ENCODE measurements at regions not wholly inside any gene's neighbourhood (a gene's known extent, or its start where the extent isn't known, plus 50 kb on each side); places are given as distances from the start of the nearest gene placed in this dataset.

- H3K27ac ChIP-seq (ENCODE audit: extremely low read depth, low read depth, low read length) = no peak overlapping the region
- TF ChIP-seq, protein P1, sequence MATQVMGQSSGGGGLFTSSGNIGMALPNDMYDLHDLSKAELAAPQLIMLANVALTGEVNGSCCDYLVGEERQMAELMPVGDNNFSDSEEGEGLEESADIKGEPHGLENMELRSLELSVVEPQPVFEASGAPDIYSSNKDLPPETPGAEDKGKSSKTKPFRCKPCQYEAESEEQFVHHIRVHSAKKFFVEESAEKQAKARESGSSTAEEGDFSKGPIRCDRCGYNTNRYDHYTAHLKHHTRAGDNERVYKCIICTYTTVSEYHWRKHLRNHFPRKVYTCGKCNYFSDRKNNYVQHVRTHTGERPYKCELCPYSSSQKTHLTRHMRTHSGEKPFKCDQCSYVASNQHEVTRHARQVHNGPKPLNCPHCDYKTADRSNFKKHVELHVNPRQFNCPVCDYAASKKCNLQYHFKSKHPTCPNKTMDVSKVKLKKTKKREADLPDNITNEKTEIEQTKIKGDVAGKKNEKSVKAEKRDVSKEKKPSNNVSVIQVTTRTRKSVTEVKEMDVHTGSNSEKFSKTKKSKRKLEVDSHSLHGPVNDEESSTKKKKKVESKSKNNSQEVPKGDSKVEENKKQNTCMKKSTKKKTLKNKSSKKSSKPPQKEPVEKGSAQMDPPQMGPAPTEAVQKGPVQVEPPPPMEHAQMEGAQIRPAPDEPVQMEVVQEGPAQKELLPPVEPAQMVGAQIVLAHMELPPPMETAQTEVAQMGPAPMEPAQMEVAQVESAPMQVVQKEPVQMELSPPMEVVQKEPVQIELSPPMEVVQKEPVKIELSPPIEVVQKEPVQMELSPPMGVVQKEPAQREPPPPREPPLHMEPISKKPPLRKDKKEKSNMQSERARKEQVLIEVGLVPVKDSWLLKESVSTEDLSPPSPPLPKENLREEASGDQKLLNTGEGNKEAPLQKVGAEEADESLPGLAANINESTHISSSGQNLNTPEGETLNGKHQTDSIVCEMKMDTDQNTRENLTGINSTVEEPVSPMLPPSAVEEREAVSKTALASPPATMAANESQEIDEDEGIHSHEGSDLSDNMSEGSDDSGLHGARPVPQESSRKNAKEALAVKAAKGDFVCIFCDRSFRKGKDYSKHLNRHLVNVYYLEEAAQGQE (tag by site-specific recombination; IDR thresholded peaks at IDR 0.05) = no peak
- TF ChIP-seq ZBTB26 (tag by site-specific recombination; optimal IDR thresholded peaks at IDR 0.05) = no peak
- no peak for TF ChIP-seq ZNF704 (tag by site-specific recombination; IDR thresholded peaks at IDR 0.05)
- TF ChIP-seq, protein P2, sequence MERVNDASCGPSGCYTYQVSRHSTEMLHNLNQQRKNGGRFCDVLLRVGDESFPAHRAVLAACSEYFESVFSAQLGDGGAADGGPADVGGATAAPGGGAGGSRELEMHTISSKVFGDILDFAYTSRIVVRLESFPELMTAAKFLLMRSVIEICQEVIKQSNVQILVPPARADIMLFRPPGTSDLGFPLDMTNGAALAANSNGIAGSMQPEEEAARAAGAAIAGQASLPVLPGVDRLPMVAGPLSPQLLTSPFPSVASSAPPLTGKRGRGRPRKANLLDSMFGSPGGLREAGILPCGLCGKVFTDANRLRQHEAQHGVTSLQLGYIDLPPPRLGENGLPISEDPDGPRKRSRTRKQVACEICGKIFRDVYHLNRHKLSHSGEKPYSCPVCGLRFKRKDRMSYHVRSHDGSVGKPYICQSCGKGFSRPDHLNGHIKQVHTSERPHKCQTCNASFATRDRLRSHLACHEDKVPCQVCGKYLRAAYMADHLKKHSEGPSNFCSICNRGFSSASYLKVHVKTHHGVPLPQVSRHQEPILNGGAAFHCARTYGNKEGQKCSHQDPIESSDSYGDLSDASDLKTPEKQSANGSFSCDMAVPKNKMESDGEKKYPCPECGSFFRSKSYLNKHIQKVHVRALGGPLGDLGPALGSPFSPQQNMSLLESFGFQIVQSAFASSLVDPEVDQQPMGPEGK (tag by site-specific recombination; IDR thresholded peaks at IDR 0.05) = no peak
- TF ChIP-seq ZNF785 (tag by site-specific recombination; IDR thresholded peaks at IDR 0.05) = no peak
- TF ChIP-seq ZNF623 (tag by site-specific recombination; IDR thresholded peaks at IDR 0.05) = no peak
- TF ChIP-seq ZNF311 (tag by site-specific recombination; IDR thresholded peaks at IDR 0.05; ENCODE audit: borderline replicate concordance) = no peak
- TF ChIP-seq, protein P3, sequence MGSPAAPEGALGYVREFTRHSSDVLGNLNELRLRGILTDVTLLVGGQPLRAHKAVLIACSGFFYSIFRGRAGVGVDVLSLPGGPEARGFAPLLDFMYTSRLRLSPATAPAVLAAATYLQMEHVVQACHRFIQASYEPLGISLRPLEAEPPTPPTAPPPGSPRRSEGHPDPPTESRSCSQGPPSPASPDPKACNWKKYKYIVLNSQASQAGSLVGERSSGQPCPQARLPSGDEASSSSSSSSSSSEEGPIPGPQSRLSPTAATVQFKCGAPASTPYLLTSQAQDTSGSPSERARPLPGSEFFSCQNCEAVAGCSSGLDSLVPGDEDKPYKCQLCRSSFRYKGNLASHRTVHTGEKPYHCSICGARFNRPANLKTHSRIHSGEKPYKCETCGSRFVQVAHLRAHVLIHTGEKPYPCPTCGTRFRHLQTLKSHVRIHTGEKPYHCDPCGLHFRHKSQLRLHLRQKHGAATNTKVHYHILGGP (tag by site-specific recombination; IDR thresholded peaks at IDR 0.05) = no peak
- no peak for TF ChIP-seq OSR2 (tag by site-specific recombination; IDR thresholded peaks at IDR 0.05)
- CTCF ChIA-PET = no interaction called here
- no peaks in the 10 kb centered on the region for H3K4me1 ChIP-seq (ENCODE audit: control insufficient read depth, insufficient read depth, low read length)
- POLR2A ChIA-PET = no interaction called here
- no peak overlapping the region for H3K4me3 ChIP-seq (ENCODE audit: low read depth, low read length)
- H3K9me3 ChIP-seq (ENCODE audit: control insufficient read depth, insufficient read depth, low read depth, low read length) = no peaks in the 10 kb centered on the region
- no peaks in the 10 kb centered on the region for H3K36me3 ChIP-seq (ENCODE audit: control insufficient read depth in 2 of 2, insufficient read depth in 1 of 2, low read length in 2 of 2)
Observed at GRCh38 chr2:239549711-239550255, 149.0 kb upstream of the HDAC4 start.

DNA sequence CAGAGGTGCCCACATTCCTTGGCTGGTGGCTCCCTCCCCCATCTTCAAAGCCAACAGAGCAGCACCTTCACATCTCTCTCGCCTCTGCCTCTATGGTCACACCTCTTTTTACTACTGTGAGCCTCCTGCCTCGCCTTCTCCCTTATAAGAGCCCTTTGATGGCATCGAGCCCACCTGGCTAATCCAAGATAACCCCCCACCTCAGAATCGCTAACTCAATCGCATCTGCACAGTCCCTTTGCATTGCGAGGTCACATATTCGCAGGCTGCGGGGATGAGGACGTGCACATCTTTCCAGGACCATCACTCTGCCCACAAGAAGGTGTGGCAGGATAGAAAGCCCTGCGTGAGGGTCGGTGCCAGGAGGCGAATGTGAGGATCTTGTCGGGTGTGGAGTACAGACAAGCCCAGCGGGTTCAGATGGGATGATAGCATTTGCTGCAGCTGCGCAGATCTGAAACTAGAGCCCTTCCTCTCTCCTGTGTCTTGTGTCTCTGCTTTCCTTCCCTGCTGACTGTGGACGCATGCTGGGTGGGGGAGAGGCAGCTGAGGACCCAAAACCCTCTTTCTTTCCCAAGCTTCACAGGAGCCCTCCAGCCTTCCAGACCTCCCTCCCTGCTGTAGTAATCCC lies 148.3 kb upstream of the HDAC4 start:
- H3K27ac ChIP-seq (ENCODE audit: extremely low read depth, low read depth, low read length) = no peak overlapping the region
- no peak for TF ChIP-seq ZBTB11 (tag by site-specific recombination; conservative IDR thresholded peaks at IDR 0.05; ENCODE audit: low read depth)
- TF ChIP-seq, protein P4, sequence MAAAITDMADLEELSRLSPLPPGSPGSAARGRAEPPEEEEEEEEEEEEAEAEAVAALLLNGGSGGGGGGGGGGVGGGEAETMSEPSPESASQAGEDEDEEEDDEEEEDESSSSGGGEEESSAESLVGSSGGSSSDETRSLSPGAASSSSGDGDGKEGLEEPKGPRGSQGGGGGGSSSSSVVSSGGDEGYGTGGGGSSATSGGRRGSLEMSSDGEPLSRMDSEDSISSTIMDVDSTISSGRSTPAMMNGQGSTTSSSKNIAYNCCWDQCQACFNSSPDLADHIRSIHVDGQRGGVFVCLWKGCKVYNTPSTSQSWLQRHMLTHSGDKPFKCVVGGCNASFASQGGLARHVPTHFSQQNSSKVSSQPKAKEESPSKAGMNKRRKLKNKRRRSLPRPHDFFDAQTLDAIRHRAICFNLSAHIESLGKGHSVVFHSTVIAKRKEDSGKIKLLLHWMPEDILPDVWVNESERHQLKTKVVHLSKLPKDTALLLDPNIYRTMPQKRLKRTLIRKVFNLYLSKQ (tag by site-specific recombination; IDR thresholded peaks at IDR 0.05; ENCODE audit: borderline replicate concordance) = no peak
- no peak for TF ChIP-seq ZNF239 (tag by site-specific recombination; IDR thresholded peaks at IDR 0.05)
- TF ChIP-seq, protein P3 (tag by site-specific recombination; IDR thresholded peaks at IDR 0.05) = no peak
- TF ChIP-seq ZNF626 (tag by site-specific recombination; IDR thresholded peaks at IDR 0.05) = no peak
- no peak for TF ChIP-seq ZNF350 (tag by site-specific recombination; IDR thresholded peaks at IDR 0.05)
- no peak for TF ChIP-seq SETDB1 (IDR thresholded peaks at IDR 0.05; ENCODE audit: insufficient read length, low read length)
- no peak for TF ChIP-seq SCRT2 (tag by site-specific recombination; IDR thresholded peaks at IDR 0.05)
- TF ChIP-seq ZNF341 (tag by site-specific recombination; IDR thresholded peaks at IDR 0.05; ENCODE audit: low read depth) = no peak

More for the DNA sequence above, 148.3 kb upstream of the HDAC4 start:
- H3K36me3 ChIP-seq (ENCODE audit: control insufficient read depth in 2 of 2, insufficient read depth in 1 of 2, low read length in 2 of 2) = no peaks in the 10 kb centered on the region
- H3K4me3 ChIP-seq (ENCODE audit: low read depth, low read length) = no peak overlapping the region
- ChIA-PET CTCF (no interaction called here), POLR2A (no interaction called here)
- H3K4me1 ChIP-seq (ENCODE audit: control insufficient read depth, insufficient read depth, low read length) = no peaks in the 10 kb centered on the region
- H3K9me3 ChIP-seq (ENCODE audit: control insufficient read depth, insufficient read depth, low read depth, low read length) = no peaks in the 10 kb centered on the region

All from HEK293 (cell line).